Skeletal muscle satellite cell (primary cell): ENCODE measurements at regions not wholly inside any gene's neighbourhood (a gene's known extent, or its start where the extent isn't known, plus 50 kb on each side); places are given as distances from the start of the nearest gene placed in this dataset.
"Not testable (repeated sequence)": the region's sequence is repeated elsewhere in the genome, so short reads cannot be mapped to it uniquely, and the experiment has no call there.

Experiments used
- H3K27me3 ChIP-seq: 2 replicates; pipeline ENCODE4 v1.7.0; 2013; ENCODE audit warnings: low read length; ENCODE audit not compliant: control insufficient read depth, insufficient read depth
- H3K36me3 ChIP-seq: 2 replicates; pipeline ENCODE4 v1.7.0; 2013; ENCODE audit warnings: mild to moderate bottlenecking, control low read depth, low read length; ENCODE audit not compliant: insufficient read depth
- H3K4me1 ChIP-seq: 2 replicates; pipeline ENCODE4 v1.7.0; 2013; ENCODE audit warnings: low read length; ENCODE audit not compliant: control insufficient read depth, insufficient read depth
- H3K4me2 ChIP-seq: 2 replicates; pipeline ENCODE4 v1.7.0; 2013; ENCODE audit warnings: mild to moderate bottlenecking, low read length
- H3K4me3 ChIP-seq: 2 replicates; pipeline ENCODE4 v1.7.0; 2013; ENCODE audit warnings: low read length
- H3K9ac ChIP-seq: 2 replicates; pipeline ENCODE4 v1.7.0; 2013; ENCODE audit warnings: mild to moderate bottlenecking, low read depth, low read length, moderate library complexity
- H3K9me3 ChIP-seq: replicated peaks from 2 replicates; pipeline ENCODE4 v1.7.0; 2013; ENCODE audit warnings: mild to moderate bottlenecking, control low read depth, low read length

DNA sequence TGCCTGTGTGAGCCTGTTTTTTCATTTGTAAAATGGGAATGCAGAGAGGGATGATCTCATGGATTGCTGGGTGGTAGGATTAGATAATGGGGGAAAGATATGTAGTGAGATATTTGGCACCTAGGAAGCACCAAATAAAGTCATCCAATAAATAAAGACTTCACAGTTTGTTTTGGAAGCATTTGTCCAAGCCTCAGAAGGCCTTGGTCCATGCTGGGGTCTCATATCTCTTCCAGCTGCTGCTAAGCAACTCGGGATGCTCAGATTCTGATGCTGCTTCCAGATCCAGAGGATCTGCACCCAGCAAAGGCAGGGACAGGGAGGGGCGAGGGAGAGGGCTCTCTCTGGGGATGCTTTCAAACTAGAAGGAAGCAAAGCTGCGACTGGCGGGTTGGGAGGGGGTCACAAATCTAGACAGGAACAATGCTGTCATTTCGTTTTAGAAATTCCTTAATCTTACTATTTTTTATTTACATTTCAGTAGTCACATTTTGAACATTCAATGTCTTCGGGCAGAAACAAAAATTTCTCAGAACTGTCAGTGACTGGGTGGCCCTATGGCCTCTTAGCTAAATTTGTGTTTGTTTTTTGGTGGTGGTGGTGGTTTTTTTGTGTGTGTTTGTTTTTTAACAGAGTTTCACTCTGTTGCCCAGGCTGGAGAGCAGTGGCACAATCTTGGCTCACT is 114.9 kb upstream of the CDH5 start:
- Histone ChIP-seq H3K9ac (no peak overlapping the region), H3K36me3 (no peaks in the 10 kb centered on the region), H3K4me3 (no peak overlapping the region), H3K4me2 (no peak overlapping the region), H3K9me3 (no peaks in the 10 kb centered on the region), H3K4me1 (peaks cover 19% of the 10 kb centered on the region), H3K27me3 (peaks cover 11% of the 10 kb centered on the region)

DNA sequence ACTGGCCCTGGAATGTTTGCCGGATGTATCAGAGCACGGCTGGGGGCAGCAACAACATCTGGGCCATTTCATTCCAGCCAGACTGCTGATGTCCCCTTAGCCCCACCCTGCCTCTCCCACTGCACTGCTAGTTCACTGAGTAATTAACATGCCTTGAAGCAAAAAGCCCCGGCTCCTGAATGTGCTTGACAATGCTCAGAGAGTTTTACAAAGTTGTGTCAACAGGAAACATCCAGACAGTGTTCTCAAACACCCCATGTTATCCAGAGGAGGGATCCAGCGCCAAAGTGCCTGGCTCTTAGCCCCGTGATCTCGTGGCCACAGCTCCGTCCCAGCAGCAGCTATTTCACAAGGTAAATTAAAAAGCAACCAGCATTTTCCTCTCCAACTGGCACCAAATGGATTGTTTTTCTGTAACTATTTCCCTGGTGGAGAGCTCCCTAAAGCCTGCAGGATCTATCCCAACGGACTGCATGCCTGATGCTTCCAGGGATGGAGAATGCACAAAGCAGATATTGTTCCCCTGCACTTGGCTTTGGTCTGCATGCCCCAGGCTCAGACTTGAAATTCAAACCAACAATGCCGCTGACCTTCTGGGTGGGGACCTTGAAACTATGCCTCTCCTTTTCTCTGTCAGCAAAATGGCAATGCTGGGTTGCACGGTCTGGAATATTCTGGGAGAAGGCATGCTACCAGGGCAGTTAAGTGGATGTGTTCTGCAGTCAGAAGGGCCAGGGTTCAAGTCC is 115.6 kb upstream of the CDH5 start:
- Histone ChIP-seq H3K4me3 (no peak overlapping the region), H3K27me3 (peaks cover 14% of the 10 kb centered on the region), H3K4me1 (peaks cover 19% of the 10 kb centered on the region), H3K9ac (no peak overlapping the region), H3K36me3 (no peaks in the 10 kb centered on the region), H3K4me2 (peak overlapping the region; percentile 46), H3K9me3 (no peaks in the 10 kb centered on the region)

DNA sequence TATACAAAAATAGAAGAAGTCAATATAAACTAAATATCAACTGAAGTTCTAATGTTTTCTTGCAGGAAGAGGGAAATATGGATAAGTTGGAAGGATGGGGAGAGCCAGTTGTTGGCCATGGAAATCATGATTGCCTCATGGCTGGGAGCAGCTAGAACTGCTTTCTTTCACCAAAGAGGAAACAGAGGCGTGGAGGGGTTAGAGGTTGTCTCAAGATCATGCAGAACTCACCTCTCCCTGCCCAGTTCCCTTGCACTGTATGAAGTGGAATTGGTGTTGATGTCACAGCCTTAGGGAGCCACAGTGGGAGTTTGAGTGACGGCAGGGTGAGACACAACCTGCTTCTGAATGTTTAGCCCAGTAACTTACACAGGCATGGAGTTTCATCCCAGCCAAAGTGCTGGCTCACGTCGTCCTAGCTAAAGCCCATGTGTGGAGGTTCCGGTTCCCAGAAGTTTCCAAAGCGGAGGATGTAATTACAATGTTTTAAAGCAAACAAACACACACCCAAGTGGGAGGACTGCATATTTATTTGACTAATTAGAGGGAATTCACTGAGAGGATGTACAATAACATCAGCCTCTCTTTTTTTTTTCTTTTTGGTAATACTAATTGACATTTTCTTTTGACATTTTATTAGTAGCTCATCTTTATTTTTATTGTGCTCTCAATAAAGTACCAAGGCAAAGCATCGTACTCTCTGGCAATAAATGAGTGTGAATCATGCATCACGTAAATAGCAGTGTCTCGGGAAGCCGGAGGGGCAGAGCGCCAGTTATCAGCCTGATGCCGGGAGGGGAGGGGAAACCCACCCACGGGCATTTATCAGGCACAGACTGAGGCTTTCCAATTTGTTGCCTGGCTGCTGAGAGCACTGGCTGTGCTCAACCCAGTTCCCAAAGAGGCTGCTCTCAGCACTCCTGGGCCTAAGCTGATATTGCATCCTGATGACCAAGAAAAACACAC is 118.7 kb upstream of the CDH5 start:
- Histone ChIP-seq H3K4me3 (no peak overlapping the region), H3K9ac (no peak overlapping the region), H3K27me3 (peaks cover 2% of the 10 kb centered on the region), H3K36me3 (no peaks in the 10 kb centered on the region), H3K9me3 (no peaks in the 10 kb centered on the region), H3K4me2 (no peak overlapping the region), H3K4me1 (peaks cover 19% of the 10 kb centered on the region)

DNA sequence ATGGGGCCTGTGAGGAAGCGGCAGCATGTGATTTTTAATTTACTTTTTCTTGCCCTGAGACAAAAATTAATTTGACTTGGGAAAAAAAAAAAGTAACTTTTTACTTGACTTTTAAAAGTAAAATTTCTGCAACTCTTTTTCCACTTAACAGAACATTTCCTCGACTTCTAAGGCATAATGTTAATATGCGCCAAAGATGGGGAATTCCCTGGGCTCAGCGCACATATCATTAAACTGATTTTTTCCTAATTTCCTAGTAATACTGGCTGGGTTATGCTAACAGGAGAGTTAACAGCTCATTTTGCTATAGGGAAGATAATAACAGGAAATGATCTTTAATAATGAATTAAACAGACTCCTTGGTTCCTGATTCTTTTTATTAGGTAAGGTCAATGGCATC is 120.6 kb upstream of the CDH5 start:
- H3K9ac ChIP-seq: no peak overlapping the region

DNA sequence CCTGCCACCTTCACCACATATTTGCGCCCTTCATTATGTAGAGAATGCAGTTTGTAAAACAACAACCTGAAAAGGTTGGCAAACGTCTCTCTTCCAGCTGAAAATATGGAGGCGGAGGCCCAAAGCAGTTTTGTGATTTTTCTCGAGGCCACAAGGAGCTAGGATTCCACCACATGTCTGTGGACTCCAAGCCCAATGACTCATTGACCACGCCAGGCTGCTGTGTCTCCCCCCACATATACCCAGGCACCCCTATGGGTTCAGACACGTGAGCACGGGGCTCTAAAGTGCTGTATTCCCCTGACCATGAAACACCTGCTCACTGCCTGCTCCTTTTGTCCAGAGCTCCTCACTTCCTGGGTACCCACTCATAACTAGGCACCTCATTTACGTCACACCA is 121.4 kb upstream of the CDH5 start:
- Histone ChIP-seq H3K4me2 (no peak overlapping the region), H3K36me3 (no peaks in the 10 kb centered on the region), H3K9ac (no peak overlapping the region), H3K27me3 (peaks cover 10% of the 10 kb centered on the region), H3K4me3 (no peak overlapping the region), H3K9me3 (no peaks in the 10 kb centered on the region), H3K4me1 (peaks cover 12% of the 10 kb centered on the region)

More for the DNA sequence above, 120.6 kb upstream of the CDH5 start:
- Histone ChIP-seq H3K36me3 (no peaks in the 10 kb centered on the region), H3K4me2 (no peak overlapping the region), H3K9me3 (no peaks in the 10 kb centered on the region), H3K27me3 (peaks cover 2% of the 10 kb centered on the region), H3K4me3 (no peak overlapping the region), H3K4me1 (peaks cover 16% of the 10 kb centered on the region)

DNA sequence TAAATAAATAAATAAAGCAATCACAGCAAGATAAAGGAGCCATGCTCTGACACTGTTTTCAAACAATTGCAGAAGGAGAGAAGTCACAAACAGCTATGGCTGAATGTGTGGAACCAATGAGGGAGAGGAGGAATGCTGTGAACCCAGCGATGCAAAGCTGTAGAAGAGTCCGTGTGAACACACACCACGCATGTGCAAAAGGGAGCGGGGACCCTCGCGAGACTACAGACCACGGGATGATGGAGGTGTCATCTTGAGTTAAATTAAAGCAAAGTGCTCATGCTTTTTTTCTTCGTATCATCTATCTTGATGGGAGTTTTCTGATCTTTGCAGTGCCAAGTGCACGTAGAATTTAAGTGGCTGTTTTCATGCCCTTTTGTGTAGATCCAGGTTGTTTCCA is 123.8 kb upstream of the CDH5 start:
- no peaks in the 10 kb centered on the region for H3K9me3 ChIP-seq

DNA sequence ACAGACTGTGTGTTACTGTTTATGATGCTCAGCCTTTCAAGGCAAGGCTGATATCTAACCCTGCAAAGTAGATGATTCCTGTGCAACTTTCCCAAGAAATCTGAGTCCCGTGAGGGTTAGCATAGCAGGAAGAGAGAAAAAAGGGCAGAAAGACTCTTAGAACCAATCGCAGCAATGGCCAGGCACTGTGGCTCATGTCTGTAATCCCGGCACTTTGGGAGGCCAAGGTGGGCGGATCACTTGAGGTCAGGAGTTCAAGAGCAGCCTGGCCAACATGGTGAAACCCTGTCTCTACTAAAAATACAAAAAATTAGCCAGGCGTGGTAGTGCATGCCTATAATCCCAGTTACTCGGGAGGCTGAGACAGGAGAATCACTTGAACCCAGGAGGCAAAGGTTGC is 124.3 kb upstream of the CDH5 start:
- not testable (repeated sequence) for H3K9ac ChIP-seq, H3K9me3 ChIP-seq, H3K4me1 ChIP-seq, H3K4me3 ChIP-seq, H3K36me3 ChIP-seq, H3K4me2 ChIP-seq
- H3K27me3 ChIP-seq: peaks cover 10% of the 10 kb centered on the region

More for the DNA sequence above, 123.8 kb upstream of the CDH5 start:
- no peak overlapping the region for H3K4me2 ChIP-seq
- peaks cover 10% of the 10 kb centered on the region for H3K27me3 ChIP-seq
- no peaks in the 10 kb centered on the region for H3K36me3 ChIP-seq
- no peak overlapping the region for H3K9ac ChIP-seq
- peaks cover 3% of the 10 kb centered on the region for H3K4me1 ChIP-seq
- no peak overlapping the region for H3K4me3 ChIP-seq

DNA sequence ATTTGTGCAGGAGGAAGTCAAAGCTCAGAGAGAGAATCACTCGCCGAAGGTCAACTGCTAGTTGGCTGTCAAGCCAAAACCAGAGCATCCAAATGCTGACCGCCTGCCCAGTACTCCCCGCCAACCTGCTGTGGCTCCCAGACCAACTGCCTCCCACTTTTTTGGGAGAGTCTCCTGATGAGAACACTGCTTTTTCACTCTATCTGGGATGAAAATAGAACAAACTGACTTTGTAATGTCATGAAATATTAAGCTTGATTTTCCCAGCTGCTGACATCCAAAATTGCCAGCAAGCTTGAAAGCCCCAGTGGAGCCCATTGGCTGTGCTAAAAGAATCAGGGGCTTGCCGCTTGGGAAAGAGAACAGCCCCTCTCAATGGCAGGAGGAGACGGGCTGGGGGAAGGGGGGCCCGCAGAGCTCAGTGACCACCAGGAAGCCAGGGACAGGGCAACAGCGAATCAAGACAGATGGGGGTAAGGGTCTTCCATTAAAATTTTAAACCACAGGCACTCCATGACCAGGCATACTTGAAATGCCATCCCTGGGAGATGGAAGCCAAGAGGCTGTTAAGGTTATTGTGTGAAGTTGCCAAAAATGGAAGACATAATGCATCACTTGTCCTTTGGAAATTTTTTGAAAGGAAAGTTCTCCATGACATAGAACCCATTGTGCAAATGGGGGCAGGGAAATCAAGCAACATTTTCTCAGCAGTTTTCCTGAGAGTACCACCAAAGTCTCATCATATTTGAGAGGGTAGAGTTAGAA is 125.7 kb upstream of the CDH5 start:
- Histone ChIP-seq H3K36me3 (no peaks in the 10 kb centered on the region), H3K9ac (no peak overlapping the region), H3K27me3 (peaks cover 12% of the 10 kb centered on the region), H3K4me1 (no peaks in the 10 kb centered on the region), H3K4me2 (no peak overlapping the region), H3K4me3 (no peak overlapping the region), H3K9me3 (no peaks in the 10 kb centered on the region)

DNA sequence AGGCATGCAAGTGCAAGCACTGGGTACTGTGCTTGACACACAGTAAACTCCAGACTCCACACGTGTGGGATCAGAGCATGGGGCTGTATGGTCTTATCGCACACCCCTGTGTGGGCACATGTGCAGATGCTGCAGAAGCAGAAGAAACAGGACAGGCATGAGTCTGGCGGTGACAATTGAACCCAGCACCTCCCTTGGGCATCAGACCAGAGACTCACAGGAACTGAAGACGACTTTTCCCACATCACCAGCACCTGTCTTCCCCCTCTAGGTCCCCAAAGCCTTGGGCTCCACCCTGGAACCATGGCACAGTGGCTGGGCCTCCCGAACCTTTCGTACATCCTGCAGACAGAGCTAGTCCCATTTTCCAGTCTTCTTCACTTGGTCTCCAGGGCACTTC is 126.4 kb upstream of the CDH5 start:
- Histone ChIP-seq H3K9ac (no peak overlapping the region), H3K4me1 (no peaks in the 10 kb centered on the region), H3K4me2 (no peak overlapping the region), H3K4me3 (no peak overlapping the region), H3K27me3 (peaks cover 16% of the 10 kb centered on the region), H3K36me3 (no peaks in the 10 kb centered on the region), H3K9me3 (no peaks in the 10 kb centered on the region)

DNA sequence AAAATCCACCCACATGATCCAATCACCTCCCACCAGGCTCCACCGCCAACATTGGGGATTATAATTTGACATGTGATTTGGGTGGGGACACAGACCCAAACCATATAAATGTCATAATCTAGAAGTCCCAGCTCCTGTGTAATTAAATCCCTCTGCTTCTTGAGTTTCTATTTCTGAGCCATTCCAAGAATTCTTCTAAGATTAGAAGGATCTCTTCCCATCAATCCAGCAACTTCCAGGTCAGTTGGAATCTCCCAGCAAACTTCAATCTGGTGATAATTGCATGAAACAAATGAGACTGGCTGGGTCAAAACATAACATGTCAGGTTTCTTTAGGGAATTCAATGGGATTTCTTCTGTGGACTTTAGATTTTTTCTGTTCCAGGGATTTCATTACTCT is 127.8 kb upstream of the CDH5 start:
- H3K4me2 ChIP-seq: no peak overlapping the region
- H3K9ac ChIP-seq: no peak overlapping the region
- H3K36me3 ChIP-seq: no peaks in the 10 kb centered on the region
- no peaks in the 10 kb centered on the region for H3K4me1 ChIP-seq
- H3K9me3 ChIP-seq: no peaks in the 10 kb centered on the region
- H3K27me3 ChIP-seq: peaks cover 16% of the 10 kb centered on the region
- no peak overlapping the region for H3K4me3 ChIP-seq

DNA sequence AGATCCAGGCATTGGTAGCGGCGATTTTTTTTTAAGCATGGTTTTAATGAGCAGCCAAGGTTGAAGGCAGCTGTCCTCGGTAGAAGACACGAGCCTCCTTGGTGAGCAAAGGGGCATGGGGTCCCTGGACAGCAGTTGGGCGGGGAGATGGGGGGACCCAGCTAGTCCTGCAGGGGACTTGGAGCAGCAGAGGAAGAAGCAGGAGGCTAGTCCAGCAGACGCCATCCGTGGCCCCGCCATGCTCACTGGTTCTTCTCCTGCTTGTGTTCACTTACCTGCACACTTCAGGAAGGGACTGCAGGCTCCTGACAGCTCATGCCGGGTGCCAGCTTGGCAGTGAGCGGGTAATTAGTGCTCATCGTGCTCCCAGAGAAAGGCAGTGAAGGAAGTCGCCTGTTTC is 130.2 kb upstream of the CDH5 start:
- no peaks in the 10 kb centered on the region for H3K36me3 ChIP-seq
- H3K9ac ChIP-seq: no peak overlapping the region
- H3K9me3 ChIP-seq: no peaks in the 10 kb centered on the region
- no peaks in the 10 kb centered on the region for H3K4me1 ChIP-seq
- no peak overlapping the region for H3K4me3 ChIP-seq
- peaks cover 22% of the 10 kb centered on the region for H3K27me3 ChIP-seq
- no peak overlapping the region for H3K4me2 ChIP-seq
